ENCODE measurements at regions not wholly inside any gene's neighbourhood (a gene's known extent, or its start where the extent isn't known, plus 50 kb on each side); places are given as distances from the start of the nearest gene placed in this dataset.

DNA sequence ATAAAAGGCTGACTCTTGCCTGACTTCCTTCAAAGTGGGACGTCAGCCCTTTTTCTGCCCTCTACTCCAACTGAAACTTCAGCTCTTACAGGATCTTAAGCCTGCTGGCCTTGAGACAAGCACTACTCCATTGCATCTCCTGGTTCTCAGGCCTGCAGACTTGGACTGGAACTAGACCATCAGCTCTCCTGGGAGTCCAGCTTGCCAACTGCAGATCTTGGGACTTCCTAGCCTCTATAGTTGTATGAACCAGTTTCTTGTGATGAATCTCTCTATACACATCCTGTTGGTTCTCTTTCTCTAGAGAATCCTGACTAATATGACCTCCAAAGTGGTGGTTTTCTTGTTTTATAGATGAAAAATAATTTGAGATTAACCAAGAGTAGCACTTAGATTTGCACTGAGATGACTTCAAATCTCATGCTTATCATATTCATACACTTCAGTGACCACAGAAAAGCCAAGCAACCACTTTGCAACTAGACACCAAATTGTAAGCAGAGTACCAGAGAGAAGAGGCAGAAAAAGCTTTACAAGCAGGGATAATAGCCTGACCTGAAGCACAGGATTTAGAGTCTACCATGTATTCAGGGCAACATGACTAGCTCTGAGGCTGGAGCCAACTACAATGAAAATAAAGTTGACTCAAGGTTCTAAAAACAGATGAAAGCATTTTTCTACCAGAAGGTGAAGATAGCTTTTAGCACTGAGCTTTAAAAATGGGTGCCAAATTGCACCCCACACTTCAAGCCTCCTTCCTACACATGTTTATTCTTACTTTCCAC is 661.3 kb upstream of the USP24 start:
- TF ChIP-seq, protein P1, sequence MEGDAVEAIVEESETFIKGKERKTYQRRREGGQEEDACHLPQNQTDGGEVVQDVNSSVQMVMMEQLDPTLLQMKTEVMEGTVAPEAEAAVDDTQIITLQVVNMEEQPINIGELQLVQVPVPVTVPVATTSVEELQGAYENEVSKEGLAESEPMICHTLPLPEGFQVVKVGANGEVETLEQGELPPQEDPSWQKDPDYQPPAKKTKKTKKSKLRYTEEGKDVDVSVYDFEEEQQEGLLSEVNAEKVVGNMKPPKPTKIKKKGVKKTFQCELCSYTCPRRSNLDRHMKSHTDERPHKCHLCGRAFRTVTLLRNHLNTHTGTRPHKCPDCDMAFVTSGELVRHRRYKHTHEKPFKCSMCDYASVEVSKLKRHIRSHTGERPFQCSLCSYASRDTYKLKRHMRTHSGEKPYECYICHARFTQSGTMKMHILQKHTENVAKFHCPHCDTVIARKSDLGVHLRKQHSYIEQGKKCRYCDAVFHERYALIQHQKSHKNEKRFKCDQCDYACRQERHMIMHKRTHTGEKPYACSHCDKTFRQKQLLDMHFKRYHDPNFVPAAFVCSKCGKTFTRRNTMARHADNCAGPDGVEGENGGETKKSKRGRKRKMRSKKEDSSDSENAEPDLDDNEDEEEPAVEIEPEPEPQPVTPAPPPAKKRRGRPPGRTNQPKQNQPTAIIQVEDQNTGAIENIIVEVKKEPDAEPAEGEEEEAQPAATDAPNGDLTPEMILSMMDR (IDR thresholded peaks at IDR 0.05 in 8 of 11, conservative IDR thresholded peaks at IDR 0.05 in 3 of 11), result no peak
- no peak for TF ChIP-seq POLR2AphosphoS5 (IDR thresholded peaks at IDR 0.05)
